ENCODE measurements at regions not wholly inside any gene's neighbourhood (a gene's known extent, or its start where the extent isn't known, plus 50 kb on each side); places are given as distances from the start of the nearest gene placed in this dataset.

DNA sequence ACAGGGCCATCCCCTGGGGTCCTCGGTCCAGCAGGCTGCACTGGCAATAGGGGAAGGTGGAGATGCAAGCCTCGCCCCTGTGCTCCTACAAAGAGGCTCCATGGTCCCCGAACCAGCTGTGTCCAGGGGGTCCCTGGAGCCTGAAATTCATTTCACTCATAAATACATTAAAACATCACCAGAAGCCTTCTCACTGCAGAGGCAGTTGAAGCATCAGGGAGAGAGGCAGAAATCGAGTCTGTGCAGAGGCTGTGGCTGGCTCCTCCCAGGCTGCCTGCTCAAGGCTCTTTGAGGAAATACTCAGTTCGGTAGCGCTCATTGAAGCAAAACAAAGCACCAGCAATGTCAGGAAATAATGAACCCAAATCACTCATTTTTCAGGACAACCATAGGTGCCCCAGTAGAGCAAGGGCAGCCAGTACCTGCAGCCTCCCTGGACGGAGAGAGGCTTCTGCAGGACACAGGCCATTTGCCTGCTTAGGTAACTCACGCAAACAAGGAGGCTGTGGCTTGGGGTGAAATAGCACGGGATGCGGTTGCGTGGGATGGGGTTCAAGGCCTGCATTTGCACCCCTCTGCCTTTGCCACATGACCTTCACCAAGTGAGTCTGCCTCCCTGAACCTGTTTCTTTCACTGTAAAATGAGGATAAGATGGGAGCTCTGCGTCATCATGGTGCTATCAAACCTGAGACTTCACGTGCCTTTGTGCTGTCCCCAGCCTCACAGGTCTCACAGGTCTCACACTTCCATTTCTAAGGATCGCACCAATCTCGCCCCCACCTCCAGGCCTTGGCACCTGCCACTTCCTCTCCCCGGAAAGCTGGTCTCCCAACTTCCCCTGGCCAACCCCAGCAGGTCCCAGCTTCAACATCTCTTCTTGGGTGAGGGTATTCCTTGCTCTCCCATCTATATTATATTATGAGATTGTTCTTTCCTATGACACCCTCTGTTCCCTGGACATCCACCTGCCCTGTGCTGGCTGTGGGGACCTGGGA, 84.3 kb upstream of the SHISAL1 start:
- DNase-seq (ENCODE audit: insufficient read length, low spot score) (no peak), FAIRE-seq (no peak)
- TF ChIP-seq POU2F2 (IDR thresholded peaks at IDR 0.05; ENCODE audit: low read depth, low read length) (no peak), POLR2A (IDR thresholded peaks at IDR 0.05; ENCODE audit: low read depth, low read length) (no peak), PAX5 (IDR thresholded peaks at IDR 0.05; ENCODE audit: insufficient read depth, low read length, severe bottlenecking) (no peak), SPI1 (IDR thresholded peaks at IDR 0.05; ENCODE audit: low read depth, low read length) (no peak), POLR2AphosphoS5 (IDR thresholded peaks at IDR 0.05; ENCODE audit: low read depth, low read length) (no peak), TAF1 (IDR thresholded peaks at IDR 0.05; ENCODE audit: low read depth, low read length) (no peak)

DNA sequence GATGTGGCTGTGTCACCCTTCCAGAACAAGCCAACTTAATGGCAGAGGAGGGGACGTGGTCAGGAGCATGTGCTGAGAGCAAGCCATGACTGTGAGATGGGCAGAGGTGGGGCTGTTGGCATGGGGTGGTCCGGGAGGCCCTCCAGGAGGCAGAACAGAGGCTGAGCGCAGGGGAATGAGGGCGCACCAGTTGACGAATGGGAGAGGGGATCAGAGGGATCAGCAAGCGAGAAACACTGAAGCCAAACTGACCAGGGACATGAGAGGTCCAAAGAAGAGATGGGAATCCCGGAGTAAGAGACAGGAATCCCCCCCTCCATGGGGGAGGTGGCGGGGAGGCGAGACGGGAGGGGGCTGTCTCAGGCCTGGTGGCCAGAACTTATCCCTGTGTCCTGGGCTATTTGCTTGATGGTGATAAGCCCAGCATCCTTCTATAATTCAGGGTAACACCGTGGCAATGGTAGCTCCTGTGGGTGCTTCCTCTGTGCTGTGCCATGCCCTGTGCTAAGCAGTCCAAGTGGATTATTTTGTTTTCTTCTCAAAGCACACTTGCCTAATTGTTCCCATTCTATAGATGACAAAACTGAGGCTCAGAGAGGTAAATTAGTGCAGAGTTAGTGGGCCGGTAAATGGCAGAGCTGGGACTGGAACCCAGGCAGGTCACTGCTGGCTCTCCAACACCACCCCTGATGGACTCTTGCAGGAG, 83.4 kb upstream of the SHISAL1 start:
- no peak for DNase-seq (ENCODE audit: insufficient read length, low spot score)
- TF ChIP-seq POU2F2 (IDR thresholded peaks at IDR 0.05; ENCODE audit: low read depth, low read length) (no peak), SPI1 (IDR thresholded peaks at IDR 0.05; ENCODE audit: low read depth, low read length) (no peak), TAF1 (IDR thresholded peaks at IDR 0.05; ENCODE audit: low read depth, low read length) (no peak), PAX5 (IDR thresholded peaks at IDR 0.05; ENCODE audit: insufficient read depth, low read length, severe bottlenecking) (no peak), POLR2AphosphoS5 (IDR thresholded peaks at IDR 0.05; ENCODE audit: low read depth, low read length) (no peak), POLR2A (IDR thresholded peaks at IDR 0.05; ENCODE audit: low read depth, low read length) (no peak)
- FAIRE-seq: no peak

DNA sequence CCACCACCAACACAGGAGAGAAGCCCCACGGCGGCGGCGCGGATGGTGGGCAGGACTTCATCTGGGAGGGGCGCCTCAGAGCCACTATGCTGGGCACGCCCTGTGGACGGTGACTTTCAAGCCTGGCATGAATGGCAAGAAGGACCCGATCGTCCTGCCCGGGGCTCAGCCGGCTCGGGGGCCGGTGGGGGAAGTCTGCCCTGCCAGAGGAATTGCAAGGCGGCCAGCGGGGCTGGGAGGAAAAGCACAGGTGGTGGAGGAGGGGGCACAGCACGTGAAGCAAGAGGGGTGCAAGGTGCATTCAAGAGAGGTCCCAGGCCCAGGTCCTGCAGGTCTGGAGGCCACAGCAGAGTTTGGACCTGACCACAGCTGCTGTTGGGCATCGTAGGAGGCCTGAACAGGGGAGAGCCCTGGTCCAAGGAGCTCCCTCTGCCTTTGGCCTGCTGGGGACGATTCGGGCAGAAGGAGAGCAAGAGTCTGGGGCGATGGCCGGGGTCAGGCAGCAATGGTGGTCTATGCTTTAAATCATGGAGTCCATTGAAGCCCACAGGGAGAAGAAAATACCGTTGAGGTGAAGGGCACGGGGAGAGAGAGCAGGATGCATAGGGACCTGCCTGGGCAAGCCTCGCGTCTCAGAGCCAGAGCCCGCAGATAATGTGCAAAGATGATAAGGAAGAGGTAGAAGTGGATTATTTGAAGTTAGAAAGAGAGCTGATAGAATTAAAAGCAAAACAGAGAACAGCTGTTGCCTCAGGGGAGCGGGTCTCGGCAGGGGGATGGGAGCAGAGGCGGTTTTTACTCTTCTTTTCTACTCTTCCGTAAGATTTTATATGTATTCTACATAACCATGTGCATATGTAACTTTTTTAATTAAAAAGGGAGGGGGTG, 82.6 kb upstream of the SHISAL1 start:
- DNase-seq (ENCODE audit: insufficient read length, low spot score) (no peak), FAIRE-seq (no peak)
- no peak for TF ChIP-seq POLR2AphosphoS5 (IDR thresholded peaks at IDR 0.05; ENCODE audit: low read depth, low read length)

DNA sequence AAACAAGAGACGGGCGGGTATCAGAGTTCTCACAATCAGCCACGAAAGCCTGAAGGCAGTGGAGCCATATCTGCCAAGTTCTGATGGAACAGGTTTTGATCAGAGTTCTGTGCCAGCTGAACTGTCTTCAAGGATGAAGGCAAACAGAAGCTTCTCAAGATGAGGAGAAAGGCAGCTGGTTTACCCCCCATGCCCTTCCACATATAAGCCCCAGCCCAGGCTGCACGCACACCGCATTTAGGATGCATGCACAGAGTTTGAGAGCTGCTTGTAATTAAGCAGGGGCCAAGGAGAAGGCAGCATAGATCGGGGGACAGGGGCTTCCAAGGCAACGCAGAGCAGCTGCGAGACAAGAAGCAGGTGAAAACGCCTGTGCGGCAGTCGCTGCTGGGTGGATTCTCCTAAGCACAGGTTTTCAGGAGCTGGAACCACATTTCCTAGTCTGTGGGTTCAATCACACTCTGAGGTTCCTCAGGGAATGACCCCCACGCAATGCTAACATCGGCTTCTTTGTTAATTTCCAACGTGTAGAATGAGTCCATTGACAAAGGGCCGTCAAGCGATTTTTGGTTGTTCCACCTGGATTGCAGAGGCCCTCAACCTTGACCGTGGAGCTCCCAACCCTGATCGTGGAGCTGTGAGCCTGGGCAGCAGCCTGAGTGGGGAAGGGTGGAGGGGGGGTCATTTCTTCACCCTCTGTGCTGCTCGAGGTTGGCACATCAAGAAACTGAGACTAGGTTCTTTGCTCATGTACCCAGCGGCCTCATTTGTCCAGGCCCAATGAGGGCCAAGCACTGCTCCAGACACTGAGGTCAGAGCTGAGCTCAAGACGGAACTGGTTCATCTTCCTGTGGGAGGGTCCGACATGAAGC, 81.7 kb upstream of the SHISAL1 start:
- DNase-seq (ENCODE audit: insufficient read length, low spot score) (no peak), FAIRE-seq (no peak)
- TF ChIP-seq POLR2A (IDR thresholded peaks at IDR 0.05; ENCODE audit: low read depth, low read length) (no peak), POLR2AphosphoS5 (IDR thresholded peaks at IDR 0.05; ENCODE audit: low read depth, low read length) (no peak), TAF1 (IDR thresholded peaks at IDR 0.05; ENCODE audit: low read depth, low read length) (no peak), PAX5 (IDR thresholded peaks at IDR 0.05; ENCODE audit: insufficient read depth, low read length, severe bottlenecking) (no peak), POU2F2 (IDR thresholded peaks at IDR 0.05; ENCODE audit: low read depth, low read length) (no peak), SPI1 (IDR thresholded peaks at IDR 0.05; ENCODE audit: low read depth, low read length) (no peak)

DNA sequence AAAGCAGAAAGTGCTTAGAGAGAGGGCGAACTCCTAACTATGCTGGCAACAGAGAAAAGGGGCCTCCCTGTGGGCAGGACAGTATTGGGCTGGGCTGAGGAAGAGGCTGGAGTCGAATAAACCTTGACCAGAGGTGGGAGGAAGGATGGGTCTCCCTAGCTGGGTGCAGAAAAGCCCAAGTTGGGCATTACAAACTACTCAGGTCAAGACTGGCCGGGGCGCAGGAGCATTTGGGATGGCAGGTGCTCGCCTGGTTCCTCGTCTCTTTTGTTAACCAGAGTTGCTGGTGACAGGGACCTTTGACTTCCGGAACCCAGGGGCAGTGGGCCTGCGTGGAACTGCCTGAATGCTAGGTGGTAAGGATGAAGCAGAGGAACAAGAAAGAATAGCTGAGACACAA, 80.3 kb upstream of the SHISAL1 start:
- FAIRE-seq: no peak
- DNase-seq (ENCODE audit: insufficient read length, low spot score): no peak
- TF ChIP-seq PAX5 (IDR thresholded peaks at IDR 0.05; ENCODE audit: insufficient read depth, low read length, severe bottlenecking): no peak
- no peak for TF ChIP-seq SPI1 (IDR thresholded peaks at IDR 0.05; ENCODE audit: low read depth, low read length)
- TF ChIP-seq POLR2A (IDR thresholded peaks at IDR 0.05; ENCODE audit: low read depth, low read length): no peak
- TF ChIP-seq POU2F2 (IDR thresholded peaks at IDR 0.05; ENCODE audit: low read depth, low read length): no peak
- no peak for TF ChIP-seq POLR2AphosphoS5 (IDR thresholded peaks at IDR 0.05; ENCODE audit: low read depth, low read length)
- no peak for TF ChIP-seq TAF1 (IDR thresholded peaks at IDR 0.05; ENCODE audit: low read depth, low read length)

DNA sequence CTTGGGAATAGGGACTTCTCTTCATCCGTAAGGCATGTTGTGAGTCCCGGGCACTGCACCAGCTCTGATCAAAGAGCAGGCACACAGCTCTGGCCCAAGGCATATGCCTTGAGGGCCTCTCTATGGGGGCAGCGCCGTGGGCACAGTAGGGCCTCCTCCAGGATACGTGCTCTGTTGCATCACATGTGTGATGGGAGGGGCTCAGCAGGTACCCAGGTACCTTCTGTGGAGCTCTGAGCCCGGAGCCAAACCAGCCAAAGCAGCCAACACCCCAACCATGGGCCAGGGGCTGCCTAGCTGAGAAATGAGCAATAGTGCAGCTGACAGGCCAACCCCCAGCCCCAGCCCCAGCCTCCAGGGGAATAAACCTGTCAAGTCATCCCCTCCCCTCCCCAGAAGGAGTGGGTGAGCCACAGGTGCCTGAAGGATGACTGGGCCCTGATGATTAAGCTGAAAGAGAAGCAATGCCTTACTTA, 79.7 kb upstream of the SHISAL1 start:
- no peak for FAIRE-seq

DNA sequence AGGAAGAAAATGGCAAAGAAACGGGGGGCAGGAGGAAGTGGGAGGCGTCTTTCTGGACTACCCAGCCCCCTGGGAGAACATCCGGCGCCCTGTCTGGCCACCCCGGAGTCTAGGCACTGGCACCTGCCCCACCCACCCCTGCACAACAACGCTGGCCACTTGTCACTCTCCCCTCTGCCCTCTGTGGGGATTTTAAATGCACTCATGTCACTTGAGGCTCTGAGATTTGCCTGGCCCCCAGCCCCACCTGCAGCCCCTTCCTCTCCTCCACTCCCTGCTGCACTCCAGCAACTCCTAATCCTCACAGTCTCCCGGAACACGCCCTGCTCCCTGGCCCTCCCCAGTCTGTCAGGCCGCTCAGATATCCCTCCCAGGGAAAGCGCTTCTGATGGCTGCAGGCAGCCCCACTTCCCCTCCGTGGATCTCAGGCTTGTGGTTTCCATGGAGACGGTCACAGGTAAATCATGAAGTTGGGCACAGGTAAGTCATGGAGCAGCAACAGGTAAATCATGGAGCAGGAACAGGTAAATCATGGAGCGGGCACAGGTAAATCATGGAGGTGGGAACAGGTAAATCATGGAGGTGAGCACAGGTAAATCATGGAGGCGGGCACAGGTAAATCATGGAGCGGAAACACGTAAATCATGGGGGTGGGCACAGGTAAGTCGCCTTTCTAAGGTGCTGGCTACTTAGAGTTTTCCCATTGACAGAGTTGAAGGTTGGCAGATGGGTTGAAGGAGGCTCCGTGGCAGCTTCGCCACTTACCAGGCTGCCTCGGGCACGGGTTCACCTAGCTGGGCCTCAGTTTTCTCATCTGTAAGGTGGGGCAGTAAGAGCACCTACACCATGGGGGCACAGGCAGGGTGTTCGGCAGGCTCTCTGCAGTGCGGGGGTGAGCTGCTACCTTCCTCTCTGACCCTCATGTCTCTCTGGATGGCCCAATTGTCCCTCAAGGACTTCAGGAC, 79.0 kb upstream of the SHISAL1 start:
- TF ChIP-seq POLR2AphosphoS5 (IDR thresholded peaks at IDR 0.05; ENCODE audit: low read depth, low read length): no peak
- TF ChIP-seq POU2F2 (IDR thresholded peaks at IDR 0.05; ENCODE audit: low read depth, low read length): no peak
- no peak for TF ChIP-seq POLR2A (IDR thresholded peaks at IDR 0.05; ENCODE audit: low read depth, low read length)
- no peak for TF ChIP-seq TAF1 (IDR thresholded peaks at IDR 0.05; ENCODE audit: low read depth, low read length)
- no peak for TF ChIP-seq SPI1 (IDR thresholded peaks at IDR 0.05; ENCODE audit: low read depth, low read length)
- TF ChIP-seq PAX5 (IDR thresholded peaks at IDR 0.05; ENCODE audit: insufficient read depth, low read length, severe bottlenecking): no peak
- no peak for FAIRE-seq
- no peak for DNase-seq (ENCODE audit: insufficient read length, low spot score)

More for the DNA sequence above, 79.7 kb upstream of the SHISAL1 start:
- DNase-seq (ENCODE audit: insufficient read length, low spot score): no peak
- TF ChIP-seq POLR2A (IDR thresholded peaks at IDR 0.05; ENCODE audit: low read depth, low read length) (no peak), PAX5 (IDR thresholded peaks at IDR 0.05; ENCODE audit: insufficient read depth, low read length, severe bottlenecking) (no peak), SPI1 (IDR thresholded peaks at IDR 0.05; ENCODE audit: low read depth, low read length) (no peak), POU2F2 (IDR thresholded peaks at IDR 0.05; ENCODE audit: low read depth, low read length) (no peak), TAF1 (IDR thresholded peaks at IDR 0.05; ENCODE audit: low read depth, low read length) (no peak), POLR2AphosphoS5 (IDR thresholded peaks at IDR 0.05; ENCODE audit: low read depth, low read length) (no peak)
